Osteoblast (primary cell): ENCODE measurements at regions not wholly inside any gene's neighbourhood (a gene's known extent, or its start where the extent isn't known, plus 50 kb on each side); places are given as distances from the start of the nearest gene placed in this dataset.

Source experiments
- DNase-seq: peaks from one replicate; pipeline ENCODE4 v3.0.0; 2011; ENCODE audit warnings: low spot score, mixed read lengths; ENCODE audit not compliant: insufficient read length; ENCODE audit errors: missing footprints
- H2AFZ ChIP-seq: 2 replicates; pipeline ENCODE4 v1.6.0; 2011; ENCODE audit warnings: mild to moderate bottlenecking, low read length
- H3K27ac ChIP-seq: 2 replicates; pipeline ENCODE4 v1.5.1; 2011; ENCODE audit warnings: mild to moderate bottlenecking, low read depth, low read length, moderate library complexity
- H3K27me3 ChIP-seq: 2 replicates; pipeline ENCODE4 v1.6.0; 2012; ENCODE audit warnings: mild to moderate bottlenecking, control low read depth, inconsistent platforms, low read length, moderate library complexity; ENCODE audit not compliant: insufficient read depth
- H3K36me3 ChIP-seq: 2 replicates; pipeline ENCODE4 v1.5.1; 2011; ENCODE audit warnings: mild to moderate bottlenecking, low read length, control low read depth, moderate library complexity; ENCODE audit not compliant: insufficient read depth
- H3K4me1 ChIP-seq: 2 replicates; pipeline ENCODE4 v1.5.1; 2011; ENCODE audit warnings: mild to moderate bottlenecking, low read length, control low read depth, moderate library complexity; ENCODE audit not compliant: insufficient read depth
- H3K4me2 ChIP-seq: 2 replicates; pipeline ENCODE4 v1.6.0; 2011; ENCODE audit warnings: mild to moderate bottlenecking, low read length; ENCODE audit not compliant: insufficient read depth
- H3K4me3 ChIP-seq: fragments of 200-600 bp; sonication (generic); 3 replicates; pipeline ENCODE4 v1.5.1; 2012; ENCODE audit warnings: mild to moderate bottlenecking, low read length, inconsistent platforms; ENCODE audit not compliant: insufficient read depth
- H3K79me2 ChIP-seq: 2 replicates; pipeline ENCODE4 v1.6.0; 2012; ENCODE audit warnings: mild to moderate bottlenecking, low read length, control low read depth, inconsistent platforms; ENCODE audit not compliant: insufficient read depth
- H3K9me3 ChIP-seq: 2 replicates; pipeline ENCODE4 v1.5.1; 2011; ENCODE audit warnings: low read depth, low read length, control low read depth
- H4K20me1 ChIP-seq: 2 replicates; pipeline ENCODE4 v1.6.0; 2012; ENCODE audit warnings: mild to moderate bottlenecking, low read length, control low read depth; ENCODE audit not compliant: insufficient read depth
- TF ChIP-seq, protein P1 (sequence below): IDR thresholded peaks from 2 replicates; pipeline ENCODE4 v1.5.1; 2011; ENCODE audit warnings: mild to moderate bottlenecking, low read depth, low read length, moderate library complexity; ENCODE audit errors: extremely low read depth

DNA sequence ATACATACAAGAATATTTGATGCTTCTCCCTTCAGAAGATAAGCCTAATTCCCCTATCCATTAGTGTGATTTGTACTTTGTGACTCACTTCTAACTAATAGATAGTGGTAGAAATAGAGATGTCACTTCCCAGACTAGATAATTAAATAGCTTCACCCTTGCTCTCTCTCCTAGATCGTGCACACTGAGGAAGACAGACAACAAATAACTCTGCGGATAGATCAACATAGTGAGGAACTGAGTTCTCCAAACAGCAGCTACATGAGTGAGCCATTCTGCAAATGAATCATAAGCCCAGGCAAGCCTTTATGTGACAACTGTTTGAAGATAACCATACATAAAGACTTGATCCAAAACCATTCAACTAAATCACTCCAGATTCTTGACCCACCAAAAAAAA is 1083.4 kb upstream of the C9orf72 start:
- H3K4me3 ChIP-seq, result no peak overlapping the region
- H3K27ac ChIP-seq, result no peak overlapping the region
- no peak overlapping the region for H2AFZ ChIP-seq
- TF ChIP-seq, protein P1, sequence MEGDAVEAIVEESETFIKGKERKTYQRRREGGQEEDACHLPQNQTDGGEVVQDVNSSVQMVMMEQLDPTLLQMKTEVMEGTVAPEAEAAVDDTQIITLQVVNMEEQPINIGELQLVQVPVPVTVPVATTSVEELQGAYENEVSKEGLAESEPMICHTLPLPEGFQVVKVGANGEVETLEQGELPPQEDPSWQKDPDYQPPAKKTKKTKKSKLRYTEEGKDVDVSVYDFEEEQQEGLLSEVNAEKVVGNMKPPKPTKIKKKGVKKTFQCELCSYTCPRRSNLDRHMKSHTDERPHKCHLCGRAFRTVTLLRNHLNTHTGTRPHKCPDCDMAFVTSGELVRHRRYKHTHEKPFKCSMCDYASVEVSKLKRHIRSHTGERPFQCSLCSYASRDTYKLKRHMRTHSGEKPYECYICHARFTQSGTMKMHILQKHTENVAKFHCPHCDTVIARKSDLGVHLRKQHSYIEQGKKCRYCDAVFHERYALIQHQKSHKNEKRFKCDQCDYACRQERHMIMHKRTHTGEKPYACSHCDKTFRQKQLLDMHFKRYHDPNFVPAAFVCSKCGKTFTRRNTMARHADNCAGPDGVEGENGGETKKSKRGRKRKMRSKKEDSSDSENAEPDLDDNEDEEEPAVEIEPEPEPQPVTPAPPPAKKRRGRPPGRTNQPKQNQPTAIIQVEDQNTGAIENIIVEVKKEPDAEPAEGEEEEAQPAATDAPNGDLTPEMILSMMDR, result no peak
- no peaks in the 10 kb centered on the region for H3K27me3 ChIP-seq
- no peak overlapping the region for H3K4me2 ChIP-seq
- no peaks in the 10 kb centered on the region for H3K4me1 ChIP-seq
- no peaks in the 10 kb centered on the region for H3K9me3 ChIP-seq
- no peaks in the 10 kb centered on the region for H3K79me2 ChIP-seq
- DNase-seq, result no peak
- no peaks in the 10 kb centered on the region for H3K36me3 ChIP-seq
- H4K20me1 ChIP-seq, result no peaks in the 10 kb centered on the region

DNA sequence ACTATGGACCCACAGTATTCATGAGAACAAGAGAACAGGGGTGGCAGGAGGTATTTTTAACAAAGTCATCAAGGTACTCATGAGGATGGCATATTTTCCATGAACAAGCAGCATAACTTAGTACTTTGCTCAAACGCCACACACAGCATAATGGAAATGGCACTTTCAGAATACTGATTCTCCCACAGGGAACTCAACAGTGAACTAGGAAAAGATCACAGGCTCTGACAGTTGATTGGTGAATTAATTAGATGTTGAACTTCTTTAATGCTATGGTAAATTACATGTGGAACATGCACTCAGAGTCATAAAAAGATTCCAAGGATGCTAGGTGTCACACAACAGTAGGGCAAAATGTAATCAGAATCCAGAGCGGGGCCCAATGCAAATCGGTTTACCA is 1088.6 kb upstream of the C9orf72 start:
- Histone ChIP-seq H3K4me1 (no peaks in the 10 kb centered on the region), H3K27me3 (no peaks in the 10 kb centered on the region), H3K79me2 (no peaks in the 10 kb centered on the region), H3K27ac (no peak overlapping the region), H3K4me3 (no peak overlapping the region), H3K4me2 (no peak overlapping the region), H4K20me1 (no peaks in the 10 kb centered on the region), H3K9me3 (no peaks in the 10 kb centered on the region), H2AFZ (no peak overlapping the region), H3K36me3 (no peaks in the 10 kb centered on the region)
- DNase-seq, result no peak
- TF ChIP-seq, protein P1, result no peak

DNA sequence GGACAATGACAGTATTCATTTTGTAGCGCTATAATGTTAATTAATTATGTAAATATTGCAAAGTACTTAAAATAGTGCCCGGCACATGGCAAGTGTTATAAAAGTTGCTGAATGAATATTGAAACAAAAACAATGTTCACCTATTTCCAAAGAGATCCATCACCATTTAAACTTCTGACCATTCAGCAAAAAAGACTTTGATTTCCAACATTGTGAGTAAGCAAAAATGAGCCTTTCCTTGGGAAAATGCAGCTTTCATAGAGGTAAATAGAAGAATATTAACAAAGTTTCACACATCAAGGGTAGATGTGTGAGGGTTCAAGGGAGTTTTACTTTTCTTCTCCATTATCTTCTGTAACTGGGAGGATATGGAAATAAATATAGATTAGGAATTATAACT is 1089.4 kb upstream of the C9orf72 start:
- Histone ChIP-seq H3K4me3 (no peak overlapping the region), H3K27ac (no peak overlapping the region), H3K4me2 (no peak overlapping the region), H2AFZ (no peak overlapping the region), H3K36me3 (no peaks in the 10 kb centered on the region), H4K20me1 (no peaks in the 10 kb centered on the region), H3K4me1 (no peaks in the 10 kb centered on the region), H3K9me3 (peaks cover 1% of the 10 kb centered on the region), H3K27me3 (no peaks in the 10 kb centered on the region), H3K79me2 (no peaks in the 10 kb centered on the region)
- TF ChIP-seq, protein P1, result no peak
- no peak for DNase-seq

DNA sequence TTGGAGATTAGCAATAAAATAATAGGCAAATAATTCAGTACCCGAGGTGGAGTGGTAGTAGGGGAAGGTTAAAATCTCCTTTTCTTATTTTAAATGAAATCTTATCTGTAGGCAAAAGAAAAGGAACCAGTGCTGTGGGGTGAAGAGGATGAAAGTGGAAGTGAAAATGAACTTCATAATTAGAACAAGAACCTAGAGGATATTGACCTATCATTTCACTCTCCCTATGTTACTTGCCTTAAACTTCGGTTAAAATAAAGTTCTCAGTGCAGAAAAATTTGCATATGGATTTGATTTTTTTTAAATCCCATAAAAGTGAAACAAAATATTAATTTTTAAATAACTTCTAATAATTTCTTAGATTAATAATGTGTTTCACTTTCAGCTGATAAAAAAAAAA is 1094.9 kb upstream of the C9orf72 start:
- no peak for DNase-seq
- Histone ChIP-seq H3K27me3 (no peaks in the 10 kb centered on the region), H4K20me1 (no peaks in the 10 kb centered on the region), H2AFZ (no peak overlapping the region), H3K79me2 (no peaks in the 10 kb centered on the region), H3K36me3 (no peaks in the 10 kb centered on the region), H3K4me1 (no peaks in the 10 kb centered on the region), H3K9me3 (peaks cover 2% of the 10 kb centered on the region), H3K4me3 (no peak overlapping the region), H3K27ac (no peak overlapping the region), H3K4me2 (no peak overlapping the region)
- TF ChIP-seq, protein P1, result no peak
